Hematopoietic multipotent progenitor cell treated with erythropoietin and hydrocortisone succinate and interleukin-3 and kit ligand, for 4 days (in vitro differentiated cells): ENCODE measurements at regions not wholly inside any gene's neighbourhood (a gene's known extent, or its start where the extent isn't known, plus 50 kb on each side); places are given as distances from the start of the nearest gene placed in this dataset.

Experiments used
- DNase-seq: peaks from one replicate; pipeline ENCODE4 v3.0.0-alpha.2; 2015

GRCh38 chrY:8690901-8691685 is 646.2 kb upstream of the TSPY4 start:
- no peak for DNase-seq

GRCh38 chrY:8698571-8698970 is 638.7 kb upstream of the TSPY4 start:
- no peak for DNase-seq

- no peak for DNase-seq
Measured at GRCh38 chrY:8705636-8706300, 631.5 kb upstream of the TSPY4 start.

- no peak for DNase-seq
Measured at GRCh38 chrY:8712296-8712695, 625.0 kb upstream of the TSPY4 start.

- no peak for DNase-seq
Measured at GRCh38 chrY:8715226-8715625, 622.0 kb upstream of the TSPY4 start.

- DNase-seq = no peak
Measured at GRCh38 chrY:8726616-8727015, 610.6 kb upstream of the TSPY4 start.

- DNase-seq = no peak
Measured at GRCh38 chrY:8729971-8730370, 607.3 kb upstream of the TSPY4 start.

GRCh38 chrY:8741343-8742069 is 595.8 kb upstream of the TSPY4 start:
- DNase-seq = no peak

- DNase-seq = no peak
Measured at GRCh38 chrY:8764184-8764583, 573.1 kb upstream of the TSPY4 start.

GRCh38 chrY:8781184-8781890 is 555.9 kb upstream of the TSPY4 start:
- no peak for DNase-seq

GRCh38 chrY:8794561-8794960 is 542.7 kb upstream of the TSPY4 start:
- no peak for DNase-seq

GRCh38 chrY:8804317-8804716 is 532.9 kb upstream of the TSPY4 start:
- DNase-seq = no peak

GRCh38 chrY:8807648-8808408 is 529.4 kb upstream of the TSPY4 start:
- no peak for DNase-seq

GRCh38 chrY:8808611-8809010 is 528.7 kb upstream of the TSPY4 start:
- DNase-seq = no peak

GRCh38 chrY:8809076-8809475 is 528.2 kb upstream of the TSPY4 start:
- DNase-seq = no peak

GRCh38 chrY:8814143-8814542 is 523.1 kb upstream of the TSPY4 start:
- no peak for DNase-seq

- no peak for DNase-seq
Measured at GRCh38 chrY:8815616-8816015, 521.6 kb upstream of the TSPY4 start.

GRCh38 chrY:8820032-8820431 is 517.2 kb upstream of the TSPY4 start:
- no peak for DNase-seq

GRCh38 chrY:8821106-8821505 is 516.2 kb upstream of the TSPY4 start:
- no peak for DNase-seq

- DNase-seq = no peak
Measured at GRCh38 chrY:8852278-8852677, 485.0 kb upstream of the TSPY4 start.

GRCh38 chrY:8888371-8888770 is 448.9 kb upstream of the TSPY4 start:
- no peak for DNase-seq

GRCh38 chrY:8897876-8898275 is 439.4 kb upstream of the TSPY4 start:
- DNase-seq = no peak

- no peak for DNase-seq
Measured at GRCh38 chrY:8905141-8905540, 432.1 kb upstream of the TSPY4 start.
